Prostate gland (tissue), 2 donors: ENCODE measurements at regions not wholly inside any gene's neighbourhood (a gene's known extent, or its start where the extent isn't known, plus 50 kb on each side); places are given as distances from the start of the nearest gene placed in this dataset.

Experiments used
- POLR2A ChIP-seq: fragments of 450-650 bp; IDR thresholded peaks from one replicate; pipeline ENCODE4 v1.6.1; 2016; ENCODE audit warnings: antibody characterized with exemption, mild to moderate bottlenecking
- TF ChIP-seq, protein P1 (sequence below), 4 experiments: fragments of 200-600 bp in 2 of 4; fragments of 450-650 bp in 2 of 4; sonication (generic) in 2 of 4; IDR thresholded peaks; 1 replicate in 3 of 4; 2 replicates in 1 of 4; pipeline ENCODE4 v1.5.1; 2016 to 2019; ENCODE audit warnings: antibody characterized with exemption in 4 of 4, mild to moderate bottlenecking in 2 of 4, moderate library complexity in 2 of 4

DNA sequence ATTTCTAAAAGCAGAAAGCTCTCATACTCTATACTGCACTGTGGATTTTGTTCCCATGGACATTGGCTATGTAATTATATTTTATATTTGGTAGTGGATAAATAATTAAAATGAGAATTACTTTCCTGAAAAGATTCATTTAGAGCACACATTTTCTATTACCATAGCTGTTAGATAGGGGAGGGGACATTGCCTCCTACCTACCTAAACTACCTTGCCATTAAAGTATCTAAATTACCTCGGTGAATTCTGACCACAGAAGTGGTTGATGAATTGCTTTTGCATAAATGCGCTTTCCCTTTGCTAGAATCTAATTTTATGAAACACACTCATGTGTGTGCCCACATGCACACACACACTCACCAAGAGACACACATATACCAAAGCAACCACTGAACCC lies 329.1 kb downstream of the MTX2 start:
- TF ChIP-seq, protein P1, sequence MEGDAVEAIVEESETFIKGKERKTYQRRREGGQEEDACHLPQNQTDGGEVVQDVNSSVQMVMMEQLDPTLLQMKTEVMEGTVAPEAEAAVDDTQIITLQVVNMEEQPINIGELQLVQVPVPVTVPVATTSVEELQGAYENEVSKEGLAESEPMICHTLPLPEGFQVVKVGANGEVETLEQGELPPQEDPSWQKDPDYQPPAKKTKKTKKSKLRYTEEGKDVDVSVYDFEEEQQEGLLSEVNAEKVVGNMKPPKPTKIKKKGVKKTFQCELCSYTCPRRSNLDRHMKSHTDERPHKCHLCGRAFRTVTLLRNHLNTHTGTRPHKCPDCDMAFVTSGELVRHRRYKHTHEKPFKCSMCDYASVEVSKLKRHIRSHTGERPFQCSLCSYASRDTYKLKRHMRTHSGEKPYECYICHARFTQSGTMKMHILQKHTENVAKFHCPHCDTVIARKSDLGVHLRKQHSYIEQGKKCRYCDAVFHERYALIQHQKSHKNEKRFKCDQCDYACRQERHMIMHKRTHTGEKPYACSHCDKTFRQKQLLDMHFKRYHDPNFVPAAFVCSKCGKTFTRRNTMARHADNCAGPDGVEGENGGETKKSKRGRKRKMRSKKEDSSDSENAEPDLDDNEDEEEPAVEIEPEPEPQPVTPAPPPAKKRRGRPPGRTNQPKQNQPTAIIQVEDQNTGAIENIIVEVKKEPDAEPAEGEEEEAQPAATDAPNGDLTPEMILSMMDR (IDR thresholded peaks at IDR 0.05) = no peak
- TF ChIP-seq POLR2A = no peak
